HG03521 (cell line): ENCODE measurements at regions not wholly inside any gene's neighbourhood (a gene's known extent, or its start where the extent isn't known, plus 50 kb on each side); places are given as distances from the start of the nearest gene placed in this dataset.

Experiments used
- ATAC-seq: cut with Tn5 transposase; IDR thresholded peaks from one replicate; pipeline ENCODE4 v1.9.1; 2021; ENCODE audit warnings: mild to moderate bottlenecking, moderate library complexity; ENCODE audit not compliant: unreplicated experiment

DNA sequence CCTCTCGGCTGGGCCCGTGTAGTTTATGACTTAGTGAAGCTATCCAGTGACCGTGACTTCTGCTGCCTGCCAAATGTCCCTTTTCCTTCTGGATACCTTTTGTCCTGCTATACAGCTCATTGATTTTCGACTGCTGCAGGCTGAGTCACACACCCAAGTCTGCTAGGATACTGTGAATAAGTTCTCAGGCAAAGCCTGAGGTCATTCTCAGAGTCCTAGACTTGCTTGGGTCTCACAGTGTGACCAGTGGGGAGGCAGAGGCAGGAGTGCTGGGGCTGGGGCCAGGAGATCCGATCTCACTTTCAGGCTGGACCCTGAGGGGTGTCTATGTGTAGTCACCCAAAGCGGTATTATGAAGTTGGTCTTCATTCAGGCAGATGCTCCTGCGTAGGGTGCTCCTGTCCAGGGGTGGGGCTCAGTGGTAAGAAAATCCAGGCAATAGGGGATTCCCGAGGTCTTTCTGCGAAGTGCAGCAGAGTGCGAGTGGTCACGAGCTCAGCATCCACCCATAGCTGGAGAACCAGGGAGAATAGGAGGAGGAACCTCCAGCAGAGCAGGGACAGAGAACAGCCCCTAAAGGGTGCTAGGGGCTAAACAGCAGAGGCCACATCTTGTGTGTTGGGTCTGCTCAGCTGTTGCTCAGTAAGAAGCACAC is 268.6 kb upstream of the NCKAP5 start:
- ATAC-seq: no peak

DNA sequence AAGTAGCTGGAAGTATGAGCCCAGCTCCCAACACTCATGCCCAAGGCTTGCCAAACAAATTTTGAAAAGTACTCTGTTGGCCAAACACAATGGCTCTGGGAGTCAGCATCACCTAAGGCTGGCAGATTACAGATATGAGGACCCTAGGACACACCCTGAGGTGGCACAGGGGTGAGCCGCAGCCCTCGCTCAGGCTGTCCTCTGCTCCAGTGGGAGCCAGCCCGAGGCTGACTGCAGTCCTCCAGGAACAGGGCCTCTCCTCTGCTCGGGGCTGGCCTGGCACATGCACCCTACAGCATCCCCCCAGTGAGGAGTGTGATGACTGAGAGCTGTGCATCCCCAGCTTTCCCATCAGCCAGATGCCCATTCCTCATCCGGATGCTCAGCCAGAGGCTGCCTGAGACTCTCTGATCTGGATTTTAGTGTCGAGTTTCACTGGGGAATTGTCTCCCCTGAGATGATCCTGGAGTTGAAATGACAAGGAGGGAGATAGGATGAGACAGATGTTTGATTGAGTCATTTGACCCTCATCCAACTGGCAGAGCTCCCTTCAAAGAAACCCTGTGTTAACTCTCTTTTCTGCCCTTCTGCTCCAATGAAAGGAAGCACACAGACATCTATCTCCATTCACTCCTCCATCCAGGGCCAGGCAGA is 269.3 kb upstream of the NCKAP5 start:
- ATAC-seq: no peak

DNA sequence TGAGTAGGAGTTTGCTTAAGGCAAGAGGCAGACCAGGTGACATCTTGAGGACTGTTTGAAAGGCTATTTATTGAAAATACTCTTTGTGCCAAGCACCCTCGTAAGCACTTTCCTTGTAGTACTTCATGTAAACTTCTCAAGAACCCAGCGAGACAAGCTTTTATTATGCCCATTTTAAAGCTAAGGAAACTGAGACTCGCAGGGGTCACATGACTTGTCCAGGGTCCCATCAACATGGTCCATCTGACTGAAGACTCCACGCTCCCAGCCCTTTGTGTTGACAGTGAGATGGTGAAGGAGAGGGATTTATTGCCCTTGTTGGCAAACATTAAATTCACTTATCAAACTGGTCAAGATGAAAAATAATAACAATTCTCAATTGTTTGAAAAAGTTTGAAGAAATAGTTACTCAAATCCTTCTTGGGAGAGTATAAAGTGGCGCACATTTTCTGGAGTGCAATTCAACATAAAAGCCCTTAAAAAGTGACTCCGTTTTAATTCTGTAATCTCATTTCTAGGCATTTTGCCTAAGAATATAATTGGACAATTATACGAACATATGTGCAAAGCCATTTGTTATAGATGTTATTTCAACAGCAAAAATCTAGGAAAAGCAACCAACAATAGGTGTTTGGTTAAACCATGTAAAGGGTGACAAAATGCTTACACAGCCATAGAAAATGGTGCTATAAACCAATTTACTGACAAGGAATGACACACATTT is 270.5 kb upstream of the NCKAP5 start:
- no peak for ATAC-seq

DNA sequence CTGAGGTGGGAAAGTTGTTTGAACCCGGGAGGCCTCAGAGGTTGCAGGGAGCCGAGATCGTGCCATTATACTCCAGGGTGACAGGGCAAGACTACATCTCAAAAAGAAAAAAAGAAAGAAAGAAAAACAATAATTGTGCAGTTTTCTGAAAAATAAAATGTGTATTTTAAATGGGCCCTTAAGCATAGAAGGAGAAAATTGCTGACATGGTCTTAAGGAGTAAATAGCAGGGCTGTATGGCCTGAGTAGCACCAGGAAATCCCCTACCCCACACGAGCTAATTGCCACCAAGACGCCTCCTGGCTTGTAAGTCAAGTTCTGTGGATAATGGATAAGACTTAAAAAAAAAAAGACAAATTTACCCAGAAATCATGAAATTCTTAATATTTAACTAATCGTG is 271.4 kb upstream of the NCKAP5 start:
- ATAC-seq: no peak

DNA sequence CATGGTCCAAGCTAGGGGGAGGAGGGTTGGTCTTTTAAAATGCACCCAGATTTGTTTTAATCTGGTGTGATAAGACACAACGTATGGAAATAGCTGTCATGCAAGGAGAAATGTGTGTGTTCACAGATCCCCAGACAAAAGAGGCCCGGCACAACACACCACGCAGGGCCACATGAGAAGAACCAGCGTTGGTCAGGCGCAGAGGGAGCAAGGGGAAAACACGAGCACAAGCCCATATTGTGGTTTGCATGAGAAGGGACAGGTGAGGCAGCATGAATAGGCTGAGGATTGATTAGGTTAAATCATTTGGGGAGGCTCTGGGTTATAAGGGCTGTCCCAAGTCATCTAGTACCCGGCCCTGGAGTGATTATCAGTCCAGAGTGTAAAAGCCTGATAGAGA is 272.5 kb upstream of the NCKAP5 start:
- ATAC-seq: no peak

DNA sequence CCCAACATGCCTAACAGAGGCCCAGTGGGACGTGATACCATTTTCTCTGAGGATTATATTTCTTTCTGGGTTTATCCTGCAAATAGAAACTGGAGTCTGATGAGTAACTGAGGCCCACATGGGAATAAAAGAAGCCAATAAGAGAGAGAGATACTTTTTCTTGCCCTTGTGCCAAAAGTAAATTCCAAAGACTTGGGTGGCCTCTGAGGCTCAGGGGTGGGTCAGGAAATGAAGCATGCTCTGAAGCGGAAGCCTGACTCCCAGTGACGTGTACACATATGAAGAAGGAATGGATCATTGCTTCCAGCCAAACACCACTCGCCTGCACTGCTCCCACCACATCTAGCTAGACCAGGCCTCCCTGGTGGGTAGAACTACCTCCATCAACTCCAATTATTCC is 273.6 kb upstream of the NCKAP5 start:
- ATAC-seq: no peak

DNA sequence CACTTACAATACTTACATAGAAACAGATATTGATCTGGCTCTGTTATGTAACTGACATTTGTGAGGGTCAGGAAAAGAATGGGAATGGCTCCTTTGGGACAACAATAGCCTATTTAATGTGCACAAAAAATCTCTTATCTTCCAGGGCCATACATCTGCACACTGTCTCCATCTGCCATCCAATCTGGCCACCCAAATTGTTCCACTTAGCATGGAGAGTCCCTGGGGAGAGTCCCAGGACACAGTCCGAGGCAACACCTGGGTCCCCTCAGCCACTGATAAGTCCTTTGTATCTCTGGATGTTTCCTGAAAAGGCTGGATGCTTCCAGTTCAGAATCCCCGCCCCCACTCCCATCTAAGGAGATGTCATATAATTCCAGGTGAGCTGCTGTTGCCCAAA is 274.2 kb upstream of the NCKAP5 start:
- no peak for ATAC-seq

DNA sequence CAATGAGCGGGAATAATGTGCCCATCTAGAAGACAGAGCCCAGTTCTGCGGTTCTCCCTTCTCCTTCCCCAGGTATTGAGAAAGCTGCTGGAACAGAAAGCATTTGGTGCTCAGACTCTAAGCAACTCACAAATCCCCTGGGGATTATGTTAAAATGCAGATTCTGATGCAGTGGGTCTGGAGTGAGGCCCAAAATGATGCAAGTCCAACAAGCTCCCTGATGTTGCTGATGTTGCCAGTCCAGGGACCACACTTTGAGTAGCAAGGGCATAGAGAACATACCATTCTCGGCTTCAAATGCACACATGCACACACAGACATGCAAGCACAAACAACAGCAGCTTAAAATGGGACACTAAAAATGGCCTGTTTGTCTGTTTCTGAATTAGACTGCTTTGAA is 274.8 kb upstream of the NCKAP5 start:
- no peak for ATAC-seq

DNA sequence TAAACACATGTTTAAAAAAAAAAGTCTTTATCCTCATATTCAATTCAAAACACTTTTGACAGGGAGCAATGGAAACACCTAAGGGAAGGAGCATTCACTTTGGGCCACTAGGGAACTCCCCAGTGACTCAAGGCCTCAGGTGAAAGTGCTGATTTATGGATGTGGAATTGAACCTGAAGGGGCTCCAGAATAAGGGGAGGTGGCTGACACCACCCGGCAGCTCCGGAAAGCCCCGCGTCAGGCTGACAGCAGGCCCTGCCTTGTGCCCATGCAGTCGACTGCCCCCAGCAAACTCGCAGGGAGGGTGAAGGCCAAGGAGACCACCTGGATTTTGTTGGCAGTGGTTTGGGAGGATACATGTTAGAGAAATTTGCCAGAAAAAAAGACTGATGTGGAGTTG is 275.3 kb upstream of the NCKAP5 start:
- no peak for ATAC-seq

DNA sequence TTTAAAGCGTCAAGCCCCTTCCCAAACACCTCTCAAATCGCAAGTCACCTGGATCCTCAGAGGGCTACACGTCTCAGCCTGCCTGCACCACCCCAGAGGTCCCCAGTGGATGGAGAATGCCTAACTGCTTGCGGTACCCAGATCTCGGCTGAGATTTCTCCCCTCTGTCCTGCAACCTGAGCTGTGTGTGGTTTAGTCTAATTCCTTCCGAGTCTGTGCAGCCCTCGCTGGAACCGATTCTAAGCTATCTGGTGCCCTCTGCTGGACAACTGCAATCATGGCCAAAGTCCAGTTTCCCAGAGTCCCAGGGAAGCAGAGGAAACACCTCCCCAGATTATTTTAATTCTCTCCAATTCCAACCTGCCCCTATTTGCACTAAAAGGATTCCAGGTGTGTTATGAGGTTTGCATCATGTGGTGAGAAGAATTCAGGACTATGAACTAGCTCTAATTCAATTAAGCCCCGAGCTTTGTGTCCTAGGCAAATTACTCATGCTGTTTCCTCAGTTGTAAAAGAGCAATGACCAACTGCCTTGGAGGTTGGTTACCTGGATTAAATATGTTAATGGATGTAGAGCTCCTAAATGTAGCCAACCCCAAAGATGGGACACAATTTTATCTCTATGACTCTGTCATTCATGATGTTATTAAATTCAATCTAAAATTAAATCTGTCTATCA is 276.1 kb upstream of the NCKAP5 start:
- ATAC-seq: peak; percentile 68

DNA sequence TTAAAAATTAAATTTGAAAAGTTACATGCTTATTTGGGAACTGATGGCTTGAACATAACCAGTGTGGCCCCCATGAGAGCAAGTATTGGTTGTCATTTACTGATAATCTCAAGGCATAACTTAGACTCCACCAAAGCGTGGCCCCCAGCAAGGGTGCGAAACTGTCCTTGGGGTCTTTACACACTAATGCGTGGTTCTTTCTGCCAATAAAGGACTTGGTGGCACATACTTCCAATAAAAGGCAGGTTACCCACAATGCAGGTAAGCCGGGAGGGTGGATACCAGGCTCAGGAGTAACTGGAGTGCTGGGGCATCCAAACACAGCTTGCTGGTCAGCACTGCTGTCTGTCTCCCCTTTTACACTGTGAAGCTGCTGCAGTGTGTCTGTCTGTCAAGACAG is 278.2 kb upstream of the NCKAP5 start:
- no peak for ATAC-seq

DNA sequence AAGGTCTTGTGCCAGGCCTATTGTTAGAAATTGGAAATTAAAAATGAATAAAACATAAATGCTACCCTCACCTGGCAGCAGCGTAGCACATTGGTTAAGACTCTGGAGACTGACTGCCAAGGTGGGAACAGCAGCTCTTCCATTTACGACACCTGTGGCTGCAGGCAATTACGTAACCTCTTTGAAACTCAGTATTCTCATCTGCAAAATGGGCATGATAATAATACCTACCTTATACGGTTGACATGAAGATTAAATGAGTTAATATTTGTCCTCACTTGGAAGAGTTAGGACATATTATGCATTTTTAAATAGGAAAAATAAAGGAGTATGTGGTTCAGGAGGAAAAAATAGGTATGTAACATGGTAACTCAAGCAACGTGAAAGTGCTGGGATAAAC is 279.3 kb upstream of the NCKAP5 start:
- ATAC-seq: no peak

DNA sequence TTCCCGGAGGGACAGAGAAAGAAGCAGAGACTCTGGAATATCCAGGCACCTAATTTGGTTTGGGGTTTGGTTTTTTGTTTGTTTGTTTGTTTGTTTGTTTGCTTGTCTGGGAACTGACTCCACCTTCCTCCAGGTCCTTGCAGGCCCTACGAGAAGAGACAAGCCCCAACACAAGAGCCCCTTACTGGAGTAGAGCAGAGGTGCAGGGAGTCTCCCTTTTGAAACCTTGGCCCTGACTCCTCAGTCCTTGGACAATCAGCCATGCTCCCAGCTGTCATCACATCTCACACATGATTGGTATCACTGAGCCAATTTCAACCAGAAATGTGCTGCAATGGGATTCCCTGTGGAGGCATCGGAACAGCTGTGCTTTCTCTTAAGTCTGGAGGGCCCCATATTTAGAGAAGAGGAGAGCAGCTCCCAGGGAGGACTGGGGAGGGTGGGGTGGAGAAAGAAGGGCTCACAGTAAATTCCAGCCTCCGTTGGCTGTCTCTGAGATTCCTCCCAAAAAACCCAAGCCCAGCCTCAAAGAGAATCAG is 279.9 kb upstream of the NCKAP5 start:
- ATAC-seq: no peak

DNA sequence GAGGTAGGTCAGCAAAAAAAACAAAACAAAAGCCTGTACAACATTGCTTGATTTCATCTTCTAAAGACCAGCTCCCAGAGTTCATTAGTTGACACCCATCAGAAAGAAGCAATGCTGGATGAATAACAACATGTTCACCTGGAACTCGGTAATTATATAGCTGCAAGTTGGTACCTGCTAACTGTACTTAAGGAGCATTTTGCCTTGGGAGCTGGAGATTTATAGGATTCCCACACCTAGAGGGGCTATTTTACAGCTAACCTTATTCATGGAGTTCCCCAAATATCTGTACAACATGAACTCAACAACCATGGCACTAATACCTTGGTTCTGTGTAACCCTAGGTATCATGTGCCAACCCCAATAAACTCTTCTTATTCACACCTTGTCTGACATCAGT is 281.1 kb upstream of the NCKAP5 start:
- no peak for ATAC-seq

DNA sequence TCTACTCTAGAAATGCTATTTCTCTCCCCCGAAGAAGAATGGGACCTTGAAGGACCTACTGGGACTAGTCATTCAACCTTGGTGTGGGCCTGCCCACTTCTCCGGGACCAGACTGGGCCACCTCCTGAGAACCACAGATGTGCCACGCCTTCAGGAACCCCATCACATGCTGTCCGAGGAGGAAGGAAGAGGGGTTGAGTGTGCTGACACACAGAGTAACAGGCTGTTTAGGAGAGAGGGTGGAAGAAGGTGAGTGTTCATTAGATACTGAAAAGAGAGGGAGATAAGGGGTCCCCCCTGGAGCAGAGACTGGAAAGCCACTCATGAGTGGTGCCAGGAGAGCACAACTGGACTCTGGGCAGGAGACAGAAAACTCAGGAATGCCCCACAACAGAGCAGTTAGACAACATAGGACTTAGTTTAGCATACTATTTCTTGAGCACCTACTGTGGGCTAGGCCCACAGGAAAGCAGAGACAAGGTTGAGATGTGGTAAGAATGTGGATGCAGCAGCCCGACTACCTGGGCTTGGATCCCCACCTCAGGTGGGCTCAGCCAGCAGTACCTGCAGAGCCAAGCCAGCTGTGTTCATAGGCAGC is 286.4 kb upstream of the NCKAP5 start:
- no peak for ATAC-seq

DNA sequence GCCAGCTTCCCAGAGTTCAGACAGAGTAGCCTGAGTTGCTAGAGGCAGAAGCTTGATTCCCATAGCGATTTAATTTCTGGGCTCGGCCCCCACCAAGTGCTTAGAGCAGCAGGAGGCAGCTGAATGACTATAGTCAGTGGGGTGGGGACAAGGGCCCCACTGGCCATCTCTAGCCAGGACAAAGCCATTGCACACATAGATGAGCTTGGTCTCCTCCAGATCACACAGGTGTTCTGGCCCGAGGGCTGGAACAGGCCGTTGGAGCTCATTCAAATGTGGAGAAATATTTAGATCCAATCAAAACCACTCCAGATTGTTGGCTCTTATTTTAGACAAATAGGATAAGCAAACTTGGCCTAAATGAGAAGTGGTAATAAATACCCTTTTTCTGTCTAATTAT is 287.3 kb upstream of the NCKAP5 start:
- ATAC-seq: no peak

DNA sequence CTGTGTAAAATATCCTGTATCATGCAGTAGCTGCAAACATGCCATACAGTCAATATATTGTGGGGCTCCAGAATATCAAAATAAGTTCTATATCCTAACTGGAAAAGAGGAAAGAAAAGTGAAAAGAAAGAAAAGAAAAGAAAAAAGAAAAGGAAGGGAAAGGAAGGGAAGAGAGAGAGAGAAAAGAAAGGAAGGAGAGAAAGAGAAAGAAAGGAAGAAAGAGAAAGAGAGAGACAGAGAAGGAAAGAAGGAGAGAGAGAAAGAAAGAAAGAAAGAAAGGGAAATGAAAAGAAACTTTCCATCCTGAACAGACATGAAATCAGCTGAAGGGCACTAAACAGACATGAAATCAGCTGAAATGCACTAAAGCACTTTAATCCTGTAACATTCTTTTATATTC is 288.4 kb upstream of the NCKAP5 start:
- no peak for ATAC-seq

DNA sequence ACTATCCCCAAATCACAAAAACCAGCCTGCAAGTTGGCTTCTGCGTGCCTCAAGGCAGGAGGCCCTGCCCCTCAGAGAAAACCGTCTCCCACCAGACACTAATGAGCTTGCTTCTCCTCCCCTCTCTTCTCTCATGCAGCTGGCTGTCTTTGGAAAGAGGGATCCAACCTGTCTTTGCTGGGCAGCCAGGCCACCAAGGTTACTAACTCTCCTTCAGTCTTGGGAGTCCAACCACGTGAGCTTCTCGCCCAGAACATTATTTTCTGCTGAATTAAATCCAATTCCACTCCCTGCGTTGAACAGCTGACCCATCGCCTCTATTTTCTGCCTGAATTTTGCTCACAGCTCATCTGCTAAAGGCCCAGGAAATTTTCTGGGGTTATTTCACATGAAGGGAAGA is 291.3 kb upstream of the NCKAP5 start:
- no peak for ATAC-seq

DNA sequence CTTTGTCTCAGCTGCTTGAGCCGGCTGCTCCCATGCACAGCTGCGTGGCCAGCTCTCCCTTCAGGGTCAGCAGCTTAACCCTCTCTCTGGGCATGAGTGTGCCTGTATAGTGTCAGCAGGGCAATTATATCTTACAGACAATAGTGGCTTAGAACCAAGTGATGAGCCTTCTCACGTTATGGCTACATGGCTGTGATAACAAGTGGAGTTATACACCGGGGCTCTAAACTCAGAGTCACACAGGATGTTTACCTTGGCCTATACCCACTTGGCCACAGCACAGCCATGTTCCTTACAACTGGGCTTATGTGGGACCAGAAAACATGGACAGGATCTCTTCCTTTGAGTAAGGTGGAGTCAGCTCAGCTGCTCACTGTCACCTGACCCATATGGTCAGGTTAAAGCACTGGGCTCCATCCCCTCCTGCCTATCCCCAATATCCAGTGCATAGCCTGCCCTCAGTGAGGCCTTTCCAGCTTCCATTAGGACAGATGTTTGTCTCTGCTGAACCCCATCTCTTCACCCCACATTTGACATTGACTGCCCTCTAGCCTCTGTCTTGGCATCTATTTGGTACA is 294.2 kb upstream of the NCKAP5 start:
- no peak for ATAC-seq

DNA sequence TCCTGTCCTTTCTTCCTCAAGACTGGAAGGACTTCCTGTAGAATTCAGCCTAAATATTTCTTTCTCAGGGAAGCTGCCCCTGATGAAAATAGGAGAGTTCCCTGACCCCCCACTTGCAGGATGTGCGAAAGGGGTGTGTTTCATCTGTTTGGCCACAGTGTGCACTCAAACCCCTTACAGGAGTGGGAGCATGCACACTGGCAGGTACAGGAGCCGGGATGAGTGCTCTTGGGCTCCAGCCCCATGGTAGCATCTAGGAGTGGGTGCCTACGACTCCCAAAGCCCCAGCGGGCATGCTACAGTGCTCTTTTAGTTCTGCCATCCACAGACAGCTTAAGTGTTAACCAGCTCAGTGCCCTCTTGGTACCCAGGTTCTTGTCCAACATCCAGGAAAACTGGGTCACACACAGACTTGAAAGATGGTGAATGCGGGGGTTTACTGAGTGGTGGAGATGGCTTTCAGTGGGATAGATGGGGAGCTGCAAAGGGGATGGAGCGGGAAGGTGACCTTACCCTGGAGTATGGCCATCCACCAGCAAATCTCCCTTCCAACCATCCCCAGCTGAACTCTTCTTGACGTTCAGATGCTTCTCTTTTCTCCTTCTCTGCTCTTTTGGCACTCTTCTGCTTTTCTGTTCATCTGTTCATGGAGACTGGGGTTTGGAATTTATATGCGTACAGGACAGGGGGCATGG is 295.0 kb upstream of the NCKAP5 start:
- no peak for ATAC-seq
